ENCODE measurements at regions not wholly inside any gene's neighbourhood (a gene's known extent, or its start where the extent isn't known, plus 50 kb on each side); places are given as distances from the start of the nearest gene placed in this dataset.
"Not testable (repeated sequence)": the region's sequence is repeated elsewhere in the genome, so short reads cannot be mapped to it uniquely, and the experiment has no call there.

DNA sequence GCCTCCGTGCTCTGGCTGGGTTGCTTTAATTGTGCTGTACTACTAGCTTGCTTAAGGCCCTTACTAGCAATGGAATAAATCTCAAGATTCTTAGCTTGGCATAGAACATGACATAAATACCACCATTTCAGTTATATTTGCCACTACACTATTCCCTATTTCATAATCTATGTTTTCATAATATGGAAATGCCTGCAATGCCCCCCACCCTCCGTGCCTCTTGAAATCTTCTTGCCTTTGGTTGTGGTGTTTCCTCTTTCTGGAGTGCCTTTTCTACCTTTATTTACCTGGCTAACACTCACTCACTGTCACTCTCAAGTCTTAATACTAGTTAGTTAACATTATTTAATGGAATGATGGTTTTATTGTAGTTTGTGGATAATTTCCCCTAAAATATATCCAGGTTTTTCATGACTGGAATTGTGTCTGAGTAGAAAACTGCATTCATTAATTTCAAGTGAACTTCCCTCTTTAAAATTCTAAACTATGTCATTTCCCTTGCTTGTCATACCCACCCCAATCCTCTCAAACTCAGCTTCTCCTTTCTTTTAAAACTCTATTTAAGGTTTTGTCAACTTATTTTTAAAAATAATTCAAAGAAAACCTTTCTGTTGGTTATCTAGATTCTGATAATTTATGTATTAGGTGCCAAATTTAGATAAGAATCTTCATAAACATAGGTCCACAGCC lies 521.7 kb upstream of the DAB2 start:
- no peak for DNase-seq

DNA sequence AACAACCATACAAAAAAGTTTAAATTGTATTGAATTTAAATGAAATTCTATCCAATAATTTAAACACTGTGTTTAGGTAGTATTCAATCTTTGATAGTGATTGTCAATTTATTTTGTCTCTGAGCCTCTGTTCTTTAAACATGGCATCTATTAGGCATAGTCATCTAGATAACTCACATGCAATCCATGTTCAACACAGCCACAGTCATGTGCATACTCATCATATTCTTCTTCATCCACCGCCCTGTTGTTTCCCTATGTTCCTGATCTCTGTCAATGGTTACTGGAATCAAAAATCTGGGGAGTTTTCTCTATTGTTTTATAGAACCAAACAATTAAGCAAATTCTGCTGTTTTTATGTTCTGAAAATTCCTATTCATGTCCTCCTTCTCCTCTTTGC lies 521.1 kb upstream of the DAB2 start:
- no peak for DNase-seq

DNA sequence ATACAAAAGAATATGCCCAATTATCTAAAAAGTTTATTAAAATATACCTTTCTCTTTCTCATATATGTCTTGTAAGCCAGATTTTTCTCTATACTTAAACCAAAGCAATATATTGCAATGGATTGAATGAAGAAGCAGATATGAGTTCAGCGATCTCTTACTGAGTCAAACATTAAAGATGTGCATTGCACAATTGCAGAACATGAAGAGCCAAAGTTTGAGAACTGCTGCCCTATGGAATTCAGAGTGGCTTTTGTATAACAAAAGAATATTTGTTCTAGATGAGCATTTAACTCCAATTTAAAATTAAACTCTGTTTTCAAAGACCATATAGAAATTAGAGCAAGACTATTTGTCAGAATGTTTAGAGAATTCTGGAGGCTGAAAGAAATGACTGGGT lies 519.0 kb upstream of the DAB2 start:
- DNase-seq = no peak

GRCh38 chr5:39942606-39943005 lies 517.8 kb upstream of the DAB2 start:
- DNase-seq = no peak

DNA sequence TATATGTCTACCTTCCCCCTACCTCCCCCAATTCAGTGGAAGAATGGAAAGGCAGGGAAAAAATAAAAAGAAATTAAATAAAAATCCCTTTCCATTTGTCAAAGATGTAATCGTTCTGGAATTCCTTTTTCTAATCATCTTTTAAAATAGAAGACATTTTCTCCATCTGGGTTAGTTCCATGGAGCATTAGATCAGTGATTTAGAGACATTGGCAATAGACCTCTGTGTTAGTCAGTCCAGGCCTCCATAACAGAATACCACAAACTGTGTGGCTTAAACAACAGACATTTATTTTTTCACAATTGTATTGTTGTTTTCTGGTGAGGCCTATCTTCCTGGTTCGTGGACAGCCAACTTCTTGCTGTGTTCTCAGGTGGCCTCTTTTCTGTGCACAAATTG lies 516.6 kb upstream of the DAB2 start:
- DNase-seq = no peak

- no peak for DNase-seq
Measured at GRCh38 chr5:39934830-39935229, 510.1 kb upstream of the DAB2 start.

DNA sequence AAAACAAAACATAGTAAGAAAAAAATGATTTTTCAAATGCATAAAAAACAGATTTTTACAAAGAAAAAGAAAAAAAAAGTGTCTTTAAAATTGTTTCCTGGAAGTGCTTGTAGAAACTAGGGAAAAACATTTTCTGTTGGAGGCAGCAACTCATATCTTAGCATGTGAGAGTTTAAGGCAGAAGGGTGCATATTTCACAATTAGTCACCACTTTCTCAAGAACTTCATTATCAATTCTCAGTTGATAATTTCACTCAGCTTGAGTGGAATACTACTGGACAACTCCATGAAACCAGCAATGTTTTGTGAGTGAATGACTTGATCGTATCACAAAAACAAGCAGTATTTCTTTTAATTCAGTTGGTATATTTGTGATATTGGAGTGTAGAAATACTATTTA lies 508.3 kb upstream of the DAB2 start:
- no peak for DNase-seq

DNA sequence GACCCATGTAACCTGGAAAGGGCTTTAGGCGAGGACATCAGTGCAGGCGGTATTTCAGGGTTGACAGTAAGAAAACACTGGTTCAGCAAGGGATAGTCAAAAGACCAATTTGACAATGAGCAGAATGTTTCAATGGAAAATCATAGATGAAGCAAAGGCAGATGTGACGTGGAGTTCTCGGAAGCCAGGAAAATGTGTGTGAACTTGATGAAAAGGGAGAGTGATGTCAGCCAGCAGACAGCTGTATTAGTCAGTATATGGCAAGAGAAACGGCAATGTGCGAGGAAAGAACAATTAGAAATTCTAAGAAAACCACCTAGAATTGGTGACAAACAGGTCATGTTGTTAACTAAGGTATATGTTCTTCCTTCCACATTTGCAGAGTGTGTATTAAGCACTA lies 503.9 kb upstream of the DAB2 start:
- no peak for DNase-seq

GRCh38 chr5:39919876-39920275 lies 495.1 kb upstream of the DAB2 start:
- DNase-seq = no peak

DNA sequence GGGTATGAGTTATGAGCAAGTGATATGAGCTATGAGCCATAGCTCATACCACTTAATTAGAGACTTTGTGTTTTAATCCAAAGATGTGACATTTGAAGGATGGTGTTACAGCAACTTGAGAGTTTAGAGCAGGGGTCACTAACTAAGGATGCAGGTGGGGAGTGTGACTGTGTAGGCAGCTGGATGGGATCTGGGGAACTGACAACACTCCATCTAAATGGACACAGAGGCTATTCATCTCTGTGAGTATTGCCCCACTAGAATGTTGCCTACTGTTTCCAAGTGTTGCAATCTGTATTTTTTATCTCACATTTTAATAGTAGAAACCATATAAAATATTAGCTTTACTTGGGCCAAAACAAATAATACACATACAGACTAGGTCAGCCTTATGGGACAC lies 488.1 kb upstream of the DAB2 start:
- DNase-seq = no peak

- DNase-seq = not testable (repeated sequence)
Measured at GRCh38 chr5:39907267-39907951, 482.6 kb upstream of the DAB2 start.

- DNase-seq = no peak
Measured at GRCh38 chr5:39906146-39906545, 481.4 kb upstream of the DAB2 start.

- DNase-seq = no peak
Measured at GRCh38 chr5:39905356-39905755, 480.6 kb upstream of the DAB2 start.

- DNase-seq = no peak
Measured at GRCh38 chr5:39902626-39903025, 477.8 kb upstream of the DAB2 start.

DNA sequence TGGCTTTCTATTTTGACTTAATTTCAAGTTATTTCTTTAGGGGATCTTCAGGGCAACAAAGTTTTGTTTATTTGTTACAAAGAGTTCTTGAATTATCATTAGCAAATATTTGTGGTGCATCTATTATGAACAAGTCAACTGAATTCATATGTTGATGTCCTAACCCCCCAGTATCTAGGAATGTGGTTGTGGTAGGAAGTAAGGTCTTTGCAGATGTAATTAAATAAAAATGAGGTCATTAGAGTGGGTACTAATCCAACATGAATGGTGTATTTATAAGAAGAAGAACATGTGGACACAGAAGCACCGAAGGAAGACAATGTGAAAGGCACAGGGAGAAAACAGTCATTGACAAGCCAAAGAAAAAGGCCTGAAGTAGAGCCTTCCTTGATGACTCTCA lies 474.0 kb upstream of the DAB2 start:
- DNase-seq = no peak

- no peak for DNase-seq
Measured at GRCh38 chr5:39896706-39897105, 471.9 kb upstream of the DAB2 start.

DNA sequence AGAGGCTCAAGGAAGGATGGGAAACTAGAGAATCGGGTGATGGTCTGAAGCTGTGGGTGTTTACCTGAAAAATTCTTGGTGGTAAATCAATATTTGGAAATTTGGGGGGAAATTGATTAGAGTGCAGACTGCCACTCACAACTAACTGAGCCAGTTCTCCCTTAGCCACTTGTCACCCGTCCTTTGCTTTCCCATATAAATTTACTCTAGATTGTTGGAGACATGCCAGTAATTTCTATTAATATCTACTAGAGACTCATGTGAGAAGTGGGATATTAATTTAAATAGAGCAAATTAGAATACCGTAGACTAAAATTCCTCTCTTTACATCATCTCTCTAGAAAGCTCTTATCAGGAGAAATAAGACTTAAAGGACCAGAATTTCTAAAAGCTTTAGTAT lies 471.3 kb upstream of the DAB2 start:
- DNase-seq = no peak

DNA sequence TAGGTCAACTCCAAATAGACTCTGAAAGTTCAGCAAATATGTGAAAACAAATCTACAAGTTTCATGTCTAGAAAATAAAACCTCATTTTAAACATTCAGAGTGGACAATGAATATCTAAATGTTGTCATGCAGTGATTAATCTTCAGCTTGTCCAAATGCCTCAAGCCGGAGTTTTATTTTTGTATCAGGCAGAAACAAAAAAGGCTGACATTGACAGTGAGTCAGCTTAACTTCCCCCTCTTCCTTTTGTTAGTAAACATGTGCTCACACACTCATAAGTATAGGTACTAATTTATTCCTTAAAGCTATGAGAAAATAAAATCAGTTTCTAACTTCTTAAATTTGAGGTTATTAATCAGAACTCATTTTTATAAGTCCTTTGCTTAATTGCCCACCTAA lies 467.9 kb upstream of the DAB2 start:
- no peak for DNase-seq

GRCh38 chr5:39891376-39891775 lies 466.6 kb upstream of the DAB2 start:
- no peak for DNase-seq

DNA sequence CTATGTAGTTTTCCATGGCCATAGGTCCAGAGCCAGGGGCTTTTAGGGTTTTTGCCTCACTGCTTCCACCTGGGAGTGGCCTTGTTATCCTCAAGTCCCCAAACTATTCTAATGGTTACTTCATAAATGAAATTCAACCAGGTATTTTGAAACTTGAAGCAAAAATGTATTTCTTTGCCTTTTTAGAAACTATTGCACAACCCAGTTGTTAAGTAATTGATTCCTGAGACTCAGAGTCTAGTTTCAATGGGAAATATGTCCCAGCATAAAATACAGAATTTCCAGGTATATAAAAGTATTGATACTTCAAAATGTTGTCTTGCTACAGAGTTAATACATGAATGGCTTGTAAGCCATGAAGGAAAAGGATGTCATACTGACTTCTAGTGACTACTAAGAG lies 456.2 kb upstream of the DAB2 start:
- no peak for DNase-seq

- DNase-seq = no peak
Measured at GRCh38 chr5:39877479-39877878, 452.7 kb upstream of the DAB2 start.

DNA sequence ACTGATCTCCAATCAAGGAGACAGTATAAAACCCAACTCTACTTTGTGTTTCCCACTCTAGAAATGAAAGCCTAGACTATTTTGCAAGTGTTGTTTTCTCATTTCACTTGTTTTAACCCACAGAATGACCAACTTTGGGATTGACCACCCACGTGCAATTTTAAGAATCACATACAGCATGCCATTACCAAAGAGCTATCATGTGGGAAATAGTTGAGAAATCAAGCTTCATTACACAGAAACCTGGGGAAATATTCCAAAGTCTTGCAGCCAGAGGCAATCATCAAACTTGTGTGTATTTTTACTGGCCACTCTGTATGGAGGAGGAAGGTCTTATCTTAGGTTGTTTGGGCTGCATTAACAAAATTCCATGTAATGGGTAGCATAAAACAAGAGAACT lies 451.4 kb upstream of the DAB2 start:
- DNase-seq = no peak

GRCh38 chr5:39870137-39870536 lies 445.4 kb upstream of the DAB2 start:
- no peak for DNase-seq

- DNase-seq = no peak
Measured at GRCh38 chr5:39869396-39869795, 444.6 kb upstream of the DAB2 start.

- DNase-seq = no peak
Measured at GRCh38 chr5:39867923-39868322, 443.1 kb upstream of the DAB2 start.
